HCT116 (cell line): ENCODE measurements at regions not wholly inside any gene's neighbourhood (a gene's known extent, or its start where the extent isn't known, plus 50 kb on each side); places are given as distances from the start of the nearest gene placed in this dataset.

ENCODE experiments used
- ATAC-seq: fragments of 200-7000 bp; cut with Tn5 transposase; 2 replicates; pipeline ENCODE4 v1.9.1; 2020; ENCODE audit warnings: mild to moderate bottlenecking, moderate library complexity
- BruUV-seq: library from RNA; stranded (reverse); fragments of 400-500 nt; replicated peaks from 2 replicates; lab custom pipeline; 2021; lab: Mats Ljungman, UMichigan
- CTCF ChIA-PET: fragments of 300-600 bp; sonication (Branson Sonifier 250); formaldehyde crosslinking; loops from one replicate; lab custom pipeline; 2021; ENCODE audit warnings: antibody characterized with exemption; lab: Charles Lee
- POLR2A ChIA-PET: fragments of 300-600, 350-600 bp; sonication (Branson Sonifier 250); formaldehyde crosslinking; loops from one replicate; lab custom pipeline; 2021; ENCODE audit warnings: antibody characterized with exemption; lab: Charles Lee
- RAD21 ChIA-PET, 2 experiments: fragments of 300-600 bp; sonication (Branson Sonifier 250); formaldehyde crosslinking; loops; one replicate each; lab custom pipeline; 2023; ENCODE audit warnings: low total read pairs in 2 of 2; ENCODE audit not compliant: uncharacterized antibody in 2 of 2, unreplicated experiment in 2 of 2, low non-redundant PET in 1 of 2; lab: Charles Lee
- DNase-seq: peaks from one replicate; pipeline ENCODE4 v3.0.0-alpha.2; 2010; ENCODE audit warnings: low read depth, low spot score
- H2AFZ ChIP-seq: fragments of 200-600 bp; shearing (Covaris generic), sonication (generic); 2 replicates; pipeline ENCODE4 v1.6.1; 2017; ENCODE audit warnings: low read depth, mixed run types, mixed read lengths, antibody characterized with exemption, low read length; ENCODE audit not compliant: poor library complexity, severe bottlenecking
- H3K27ac ChIP-seq: 2 replicates; pipeline ENCODE4 v1.5.1; 2012; ENCODE audit warnings: low read depth, low read length
- H3K27me3 ChIP-seq: fragments of 200-600 bp; sonication (generic); 2 replicates; pipeline ENCODE4 v1.6.1; 2016; ENCODE audit warnings: mixed run types, low read length, mixed read lengths; ENCODE audit not compliant: insufficient read depth
- H3K36me3 ChIP-seq, 2 experiments: fragments of 200-500 bp in 1 of 2; fragments of 200-600 bp in 1 of 2; sonication (Bioruptor generic) in 1 of 2; sonication (generic) in 1 of 2; 2 replicates each; pipeline versions ENCODE4 v1.5.1 to v1.6.1; 2014 to 2016; ENCODE audit warnings: low read length in 2 of 2, inconsistent platforms in 1 of 2, mixed read lengths in 1 of 2, mixed run types in 1 of 2; ENCODE audit not compliant: insufficient read depth in 2 of 2, control insufficient read depth in 1 of 2
- H3K4me1 ChIP-seq, 2 experiments: fragments of 200-600 bp in 1 of 2; sonication (generic) in 1 of 2; 2 replicates each; pipeline versions ENCODE4 v1.5.1 to v1.6.1; 2012 to 2017; ENCODE audit warnings: low read length in 2 of 2, inconsistent platforms in 1 of 2, mild to moderate bottlenecking in 1 of 2, mixed read lengths in 1 of 2, mixed run types in 1 of 2, moderate library complexity in 1 of 2; ENCODE audit not compliant: insufficient read depth in 2 of 2, control insufficient read depth in 1 of 2
- H3K4me2 ChIP-seq: fragments of 200-600 bp; sonication (generic); 2 replicates; pipeline ENCODE4 v1.6.1; 2017; ENCODE audit warnings: mixed run types, low read length, mixed read lengths
- H3K4me3 ChIP-seq, 2 experiments: fragments of 200-600 bp in 1 of 2; sonication (generic) in 1 of 2; replicated peaks in 1 of 2; 2 replicates each; pipeline ENCODE4 v1.5.1; 2011 to 2016; ENCODE audit warnings: low read length in 2 of 2, control low read depth in 1 of 2, low read depth in 1 of 2, mild to moderate bottlenecking in 1 of 2, mixed read lengths in 1 of 2, mixed run types in 1 of 2
- H3K79me2 ChIP-seq: fragments of 200-600 bp; sonication (generic); 2 replicates; pipeline ENCODE4 v1.6.1; 2017; ENCODE audit warnings: mild to moderate bottlenecking, mixed run types, low read length, moderate library complexity, mixed read lengths; ENCODE audit not compliant: insufficient read depth
- H3K9ac ChIP-seq: fragments of 200-600 bp; sonication (generic); 2 replicates; pipeline ENCODE4 v1.6.1; 2016; ENCODE audit warnings: low read length, mixed read lengths
- H3K9me2 ChIP-seq: fragments of 200-600 bp; sonication (generic), shearing (Covaris generic); 2 replicates; pipeline ENCODE4 v1.6.1; 2017; ENCODE audit warnings: mixed run types, mild to moderate bottlenecking, moderate library complexity; ENCODE audit not compliant: insufficient read depth
- H3K9me3 ChIP-seq, 2 experiments: fragments of 200-500 bp in 1 of 2; fragments of 200-600 bp in 1 of 2; sonication (Bioruptor generic) in 1 of 2; sonication (generic) in 1 of 2; 2 replicates each; pipeline ENCODE4 v1.6.1; 2014 to 2017; ENCODE audit warnings: low read length in 2 of 2, mixed read lengths in 2 of 2, inconsistent platforms in 1 of 2, low read depth in 1 of 2, mild to moderate bottlenecking in 1 of 2, mixed run types in 1 of 2, moderate library complexity in 1 of 2; ENCODE audit not compliant: control insufficient read depth in 1 of 2, insufficient read depth in 1 of 2
- H4K20me1 ChIP-seq: fragments of 200-600 bp; sonication (generic), shearing (Covaris generic); 2 replicates; pipeline ENCODE4 v1.6.1; 2017; ENCODE audit warnings: mixed run types, mild to moderate bottlenecking, moderate library complexity; ENCODE audit not compliant: insufficient read depth
- ATF3 ChIP-seq: IDR thresholded peaks from 2 replicates; pipeline ENCODE4 v1.6.1; 2012
- CBX3 ChIP-seq: IDR thresholded peaks from 2 replicates; pipeline ENCODE4 v1.6.1; 2012; ENCODE audit warnings: low read depth
- CEBPB ChIP-seq: IDR thresholded peaks from 2 replicates; pipeline ENCODE4 v1.6.1; 2012; ENCODE audit warnings: low read depth
- CTCF ChIP-seq, 3 experiments: fragments of 200-600 bp in 1 of 3; sonication (generic) in 1 of 3; IDR thresholded peaks in 2 of 3; conservative IDR thresholded peaks in 1 of 3; 2 replicates each; pipeline ENCODE4 v1.5.1; 2012 to 2017; ENCODE audit warnings: low read depth in 2 of 3, low read length in 2 of 3, antibody characterized with exemption in 1 of 3, borderline replicate concordance in 1 of 3, control low read depth in 1 of 3, mild to moderate bottlenecking in 1 of 3, mixed read lengths in 1 of 3, mixed run types in 1 of 3, moderate library complexity in 1 of 3; ENCODE audit not compliant: insufficient read depth in 1 of 3
- EGR1 ChIP-seq: IDR thresholded peaks from 2 replicates; pipeline ENCODE4 v1.6.1; 2012; ENCODE audit warnings: low read depth
- EZH2 ChIP-seq: fragments of 200-600 bp; sonication (generic); IDR thresholded peaks from 2 replicates; pipeline ENCODE4 v1.6.1; 2017; ENCODE audit warnings: antibody characterized with exemption, mixed run types
- FOSL1 ChIP-seq: IDR thresholded peaks from 2 replicates; pipeline ENCODE4 v1.6.1; 2012; ENCODE audit warnings: low read depth
- MAX ChIP-seq: IDR thresholded peaks from 2 replicates; pipeline ENCODE4 v1.6.1; 2012
- POLR2A ChIP-seq: IDR thresholded peaks from 2 replicates; pipeline ENCODE4 v1.7.0; 2011; ENCODE audit warnings: borderline replicate concordance; ENCODE audit not compliant: insufficient read depth, insufficient read length; ENCODE audit errors: extremely low read depth
- POLR2AphosphoS5 ChIP-seq: IDR thresholded peaks from 2 replicates; pipeline ENCODE4 v1.6.1; 2011; ENCODE audit warnings: mild to moderate bottlenecking, low read depth, low read length, moderate library complexity
- RAD21 ChIP-seq: IDR thresholded peaks from 2 replicates; pipeline ENCODE4 v1.6.1; 2012; ENCODE audit warnings: low read depth, mild to moderate bottlenecking
- SIN3A ChIP-seq: IDR thresholded peaks from 2 replicates; pipeline ENCODE4 v1.6.1; 2012; ENCODE audit warnings: low read depth
- SRF ChIP-seq: IDR thresholded peaks from 2 replicates; pipeline ENCODE4 v1.6.1; 2012; ENCODE audit warnings: low read depth
- TCF7L2 ChIP-seq: IDR thresholded peaks from 2 replicates; pipeline ENCODE4 v1.7.0; 2011; ENCODE audit warnings: borderline replicate concordance, inconsistent platforms; ENCODE audit not compliant: insufficient read depth, insufficient read length; ENCODE audit errors: extremely low read depth
- ZFX ChIP-seq: fragments of 450-650 bp; IDR thresholded peaks from 2 replicates; pipeline ENCODE4 v1.6.1; 2017
- ZNF274 ChIP-seq: fragments of 200-500 bp; sonication (Bioruptor generic); IDR thresholded peaks from 2 replicates; pipeline ENCODE4 v1.6.1; 2014; ENCODE audit warnings: mild to moderate bottlenecking, low read depth, low read length, inconsistent platforms
- intact Hi-C: fragments of 100-400 bp; cut with micrococcal nuclease; formaldehyde crosslinking; loops from 2 replicates; pipeline ENCODE4 v1.10.0; 2022

GRCh38 chr3:35519936-35520335, 119.4 kb upstream of the ARPP21 start:
- TF ChIP-seq CTCF (IDR thresholded peaks at IDR 0.05 in 2 of 3, conservative IDR thresholded peaks at IDR 0.05 in 1 of 3; ENCODE audit: borderline replicate concordance in 1 of 3, insufficient read depth in 1 of 3, low read depth in 2 of 3, low read length in 2 of 3): no peak
- TF ChIP-seq MAX: no peak
- no peak for TF ChIP-seq CEBPB
- TF ChIP-seq FOSL1: no peak
- TF ChIP-seq SIN3A: no peak
- TF ChIP-seq EGR1: no peak
- TF ChIP-seq ZFX: no peak
- POLR2A ChIA-PET: no interaction called here
- Histone ChIP-seq H3K9me3 (peaks cover 0 to 13% of the 10 kb centered on the region in 2 experiments; a peak in 2 of 4 replicates), H3K4me1 (no peaks in the 10 kb centered on the region), H3K9ac (no peak overlapping the region), H3K4me2 (no peak overlapping the region), H3K9me2 (no peaks in the 10 kb centered on the region), H4K20me1 (no peaks in the 10 kb centered on the region), H3K27ac (no peak overlapping the region), H2AFZ (no peak overlapping the region), H3K27me3 (no peaks in the 10 kb centered on the region), H3K4me3 (no peak overlapping the region), H3K36me3 (no peaks in the 10 kb centered on the region), H3K79me2 (no peaks in the 10 kb centered on the region)
- no TSS peak for BruUV-seq
- CTCF ChIA-PET: no interaction called here
- ATAC-seq (no peak), DNase-seq (no peak)
- intact Hi-C loops: no loop called here
- RAD21 ChIA-PET: no interaction called here

GRCh38 chr3:35521196-35521595, 118.1 kb upstream of the ARPP21 start:
- Histone ChIP-seq H3K4me1 (no peaks in the 10 kb centered on the region), H3K9me2 (no peaks in the 10 kb centered on the region), H3K27me3 (no peaks in the 10 kb centered on the region), H3K4me2 (no peak overlapping the region), H3K9ac (no peak overlapping the region), H3K9me3 (peaks cover 0 to 15% of the 10 kb centered on the region in 2 experiments; a peak in 2 of 4 replicates), H2AFZ (no peak overlapping the region), H4K20me1 (no peaks in the 10 kb centered on the region), H3K36me3 (no peaks in the 10 kb centered on the region), H3K27ac (no peak overlapping the region), H3K79me2 (no peaks in the 10 kb centered on the region), H3K4me3 (no peak overlapping the region)
- DNase-seq (no peak), ATAC-seq (no peak)
- no TSS peak for BruUV-seq
- intact Hi-C loops: no loop called here
- ChIA-PET POLR2A (no interaction called here), CTCF (no interaction called here), RAD21 (no interaction called here)
- TF ChIP-seq POLR2A (no peak), SRF (no peak), ATF3 (no peak), CEBPB (no peak), POLR2AphosphoS5 (no peak), MAX (no peak), TCF7L2 (no peak), SIN3A (no peak), ZNF274 (no peak), CBX3 (no peak), ZFX (no peak), EZH2 (no peak), CTCF (IDR thresholded peaks at IDR 0.05 in 2 of 3, conservative IDR thresholded peaks at IDR 0.05 in 1 of 3; ENCODE audit: borderline replicate concordance in 1 of 3, insufficient read depth in 1 of 3, low read depth in 2 of 3, low read length in 2 of 3) (no peak), RAD21 (no peak), EGR1 (no peak)
